NCI-H2081 treated with DMSO at 0.1 percent for 48 hours (cell line): ENCODE measurements at regions not wholly inside any gene's neighbourhood (a gene's known extent, or its start where the extent isn't known, plus 50 kb on each side); places are given as distances from the start of the nearest gene placed in this dataset.

Source experiments
- DNase-seq: peaks from one replicate; lab custom pipeline; 2025; lab: John Stamatoyannopoulos, UW

DNA sequence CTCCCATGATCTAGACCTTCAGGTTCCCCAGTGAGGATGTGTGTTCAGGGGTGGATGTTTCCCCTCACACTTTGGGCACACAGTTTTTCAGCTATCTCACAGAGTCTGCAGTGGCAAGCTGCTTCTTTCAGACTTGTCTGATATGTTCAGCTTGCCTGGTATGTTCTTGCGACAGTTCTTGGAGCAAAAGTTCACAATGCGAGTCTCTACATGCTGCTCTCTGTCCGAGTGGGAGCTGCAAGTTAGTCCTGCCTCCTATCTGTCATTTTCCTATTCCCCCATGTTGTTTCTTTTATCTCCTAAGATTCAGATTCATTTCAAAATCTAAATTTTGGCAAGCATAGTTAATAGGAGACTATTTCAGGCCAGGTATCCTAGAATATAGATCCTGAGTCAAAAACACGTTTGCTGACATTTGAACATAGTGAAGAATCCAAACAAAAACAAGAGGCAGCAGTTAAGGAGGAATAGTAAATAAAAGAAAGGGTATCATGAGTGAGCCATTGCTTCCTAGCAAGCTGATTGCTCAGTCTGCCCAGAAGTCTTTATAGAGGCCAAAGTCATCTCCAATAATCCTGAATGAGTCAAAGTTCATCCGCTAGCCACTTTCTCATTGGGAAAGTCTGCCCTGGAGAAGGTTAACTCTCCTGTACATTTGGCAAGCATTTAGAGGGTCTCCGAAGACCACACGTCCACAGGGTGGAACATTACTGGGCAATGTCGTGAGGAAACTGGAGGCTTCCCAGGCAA is 140.2 kb upstream of the MOCS1 start:
- no peak for DNase-seq

DNA sequence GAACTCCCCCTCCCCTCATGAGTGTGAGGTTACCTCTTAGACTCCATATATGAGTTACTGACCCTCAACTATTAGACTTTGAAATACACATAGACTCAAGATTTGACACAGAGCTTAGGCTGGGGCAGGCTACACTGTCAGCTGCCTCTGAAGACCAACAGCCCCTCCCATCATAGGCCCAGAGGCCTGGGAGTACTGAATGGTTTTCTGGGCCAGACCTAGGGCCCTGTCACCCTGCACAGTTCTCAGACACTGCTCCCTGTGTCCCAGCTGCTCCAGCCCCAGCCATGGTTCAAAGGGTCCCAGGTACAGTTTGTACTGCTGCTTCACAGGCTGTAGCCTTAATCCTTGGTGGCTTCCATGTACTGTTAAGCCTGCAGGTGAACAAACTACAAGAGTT is 132.1 kb upstream of the MOCS1 start:
- no peak for DNase-seq

DNA sequence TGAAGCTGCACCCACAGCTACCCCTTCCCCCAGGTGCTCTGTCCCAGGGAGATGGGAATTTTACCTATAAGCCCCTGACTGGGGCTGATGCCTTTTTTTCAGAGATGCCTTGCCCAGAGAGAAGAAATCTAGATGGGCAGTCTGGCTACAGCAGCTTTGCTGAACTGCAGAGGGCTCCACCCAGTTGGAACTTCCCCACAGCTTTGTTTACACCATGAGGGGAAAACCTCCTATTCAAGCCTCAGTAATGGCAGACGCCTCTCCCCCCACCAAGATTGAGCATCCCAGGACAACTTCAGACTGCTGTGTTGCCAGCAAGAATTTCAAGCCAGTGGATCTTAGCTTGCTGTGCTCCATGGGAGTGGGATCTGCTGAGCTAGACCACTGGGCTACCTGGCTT is 122.6 kb upstream of the MOCS1 start:
- DNase-seq, result no peak

DNA sequence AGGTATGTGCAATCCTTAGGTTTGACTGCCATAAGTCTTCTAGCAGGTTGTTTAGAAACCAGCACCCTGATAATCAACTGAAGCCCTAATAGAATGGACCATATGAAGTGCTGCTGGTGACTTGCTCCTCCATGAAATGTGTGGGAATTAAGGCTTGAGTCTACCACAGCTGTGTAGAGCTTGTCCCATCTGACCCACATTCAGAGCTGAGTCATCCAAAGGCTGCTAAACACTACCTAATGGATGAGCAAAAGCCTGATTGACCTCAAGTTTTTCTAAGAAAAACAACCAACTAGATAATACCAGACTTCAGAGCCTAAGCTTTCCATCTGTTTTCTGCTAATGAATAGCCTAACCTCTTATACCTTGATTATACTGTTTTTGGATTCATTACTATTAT is 120.3 kb upstream of the MOCS1 start:
- DNase-seq, result no peak

DNA sequence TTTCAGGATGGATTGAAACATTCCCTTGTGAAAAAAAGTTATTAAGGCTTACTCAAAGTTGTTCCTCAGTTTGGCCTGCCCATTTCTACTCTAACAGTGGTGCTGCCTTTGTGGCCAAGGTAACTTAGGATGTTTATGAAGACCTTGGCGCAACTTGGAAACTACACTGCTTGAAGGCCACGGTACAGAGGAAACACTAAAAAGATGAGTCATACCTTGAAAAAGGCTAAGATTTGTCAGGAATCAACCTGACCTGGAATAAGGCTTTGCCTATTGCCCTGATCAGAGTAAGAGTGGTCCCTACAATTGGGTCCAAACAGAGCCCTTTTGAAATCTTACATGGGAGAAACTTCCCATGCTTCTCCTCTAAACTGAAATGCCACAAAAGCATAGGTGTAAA is 119.9 kb upstream of the MOCS1 start:
- no peak for DNase-seq

DNA sequence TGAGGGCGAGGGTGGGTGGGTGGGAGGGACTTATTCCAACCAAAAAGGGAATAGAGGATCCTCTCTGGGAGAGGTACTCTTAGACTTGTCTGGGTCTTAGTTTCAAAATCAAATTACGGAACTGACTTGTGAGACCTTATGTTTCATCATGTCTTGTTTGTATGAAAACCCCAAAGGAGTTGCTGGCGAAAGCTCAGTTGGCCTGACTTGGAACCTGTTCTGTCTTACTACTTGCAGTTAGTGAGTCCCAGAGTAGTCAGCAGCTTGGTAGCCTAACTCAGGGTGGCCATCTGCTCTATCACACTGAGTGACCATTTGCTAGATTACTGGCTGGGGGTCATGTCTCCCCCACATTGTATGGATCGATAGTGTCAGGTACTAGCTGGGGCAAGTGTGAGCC is 114.9 kb upstream of the MOCS1 start:
- DNase-seq, result no peak

DNA sequence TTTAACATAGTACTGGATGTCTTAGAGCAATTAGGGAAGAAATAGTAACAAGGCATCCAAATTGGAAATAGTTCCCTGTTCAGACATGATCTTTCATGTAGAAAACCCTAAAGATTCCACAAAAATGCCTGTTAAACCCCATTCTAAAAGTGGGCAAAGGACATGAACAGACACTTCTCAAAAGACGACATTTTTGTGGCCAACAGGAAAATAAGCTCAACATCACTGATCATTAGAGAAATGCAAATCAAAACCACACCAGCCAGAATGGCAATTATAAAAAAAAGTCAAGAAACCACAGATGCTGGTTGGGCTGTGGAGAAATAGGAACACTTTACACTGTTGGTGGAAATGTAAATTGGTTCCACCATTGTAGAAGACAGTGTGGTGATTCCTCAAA is 109.9 kb upstream of the MOCS1 start:
- DNase-seq, result no peak

DNA sequence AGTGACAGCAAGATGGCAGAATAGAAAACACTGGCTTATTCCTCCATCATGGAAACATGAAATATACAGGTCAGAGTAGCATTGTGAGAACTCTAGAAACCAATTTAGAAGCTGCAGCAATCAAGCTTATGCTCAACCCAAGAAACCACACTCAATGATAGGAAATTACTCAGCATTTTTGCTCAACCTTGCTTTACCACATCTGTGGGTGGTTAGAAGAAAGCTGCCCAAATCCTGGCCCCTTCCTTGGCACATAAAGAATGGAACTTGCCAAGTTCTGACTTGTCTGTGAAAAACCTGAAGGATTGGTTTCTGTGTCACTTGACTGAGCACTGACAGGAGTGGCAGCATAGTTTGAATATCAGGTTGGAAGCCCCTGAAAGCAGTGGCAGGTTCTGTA is 108.0 kb upstream of the MOCS1 start:
- DNase-seq, result no peak

DNA sequence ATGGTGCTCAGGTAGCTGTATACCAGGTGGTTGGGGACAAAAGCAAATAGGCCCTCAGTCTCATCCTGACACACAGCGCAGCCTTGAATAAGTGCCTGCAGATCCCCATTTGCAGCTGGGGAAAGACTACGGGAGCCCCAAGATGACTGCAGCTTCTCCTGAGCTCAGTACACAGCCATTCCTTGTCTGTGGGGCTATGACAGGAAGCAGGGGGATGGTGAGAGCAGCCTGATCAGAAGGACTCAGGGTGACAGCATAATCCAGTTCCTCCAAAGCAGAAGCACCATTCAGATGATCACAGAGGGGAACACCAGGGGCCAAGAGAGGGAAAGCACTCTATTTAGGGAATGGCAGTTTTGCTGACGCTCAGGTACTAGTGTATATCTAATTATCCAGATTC is 104.8 kb upstream of the MOCS1 start:
- DNase-seq, result no peak

DNA sequence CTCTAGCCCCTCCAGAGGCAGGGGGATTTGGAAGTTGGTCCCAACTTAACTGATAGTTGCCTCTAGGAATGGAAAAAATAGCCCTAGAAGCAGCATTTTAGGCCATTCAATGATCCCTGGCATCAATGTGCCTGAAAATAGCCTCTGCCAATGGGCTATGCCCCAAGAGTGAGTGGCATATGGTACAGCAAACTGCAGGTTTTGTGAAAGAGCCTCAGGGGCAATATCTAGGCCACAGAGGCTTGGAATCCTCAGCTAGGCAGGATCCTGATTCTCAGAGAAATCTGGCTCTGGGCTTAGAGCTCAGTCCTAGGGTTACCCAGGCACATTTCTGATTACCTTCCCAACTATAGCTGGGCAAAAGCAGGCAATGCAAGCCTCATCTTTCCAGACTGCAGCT is 104.4 kb upstream of the MOCS1 start:
- DNase-seq, result no peak

DNA sequence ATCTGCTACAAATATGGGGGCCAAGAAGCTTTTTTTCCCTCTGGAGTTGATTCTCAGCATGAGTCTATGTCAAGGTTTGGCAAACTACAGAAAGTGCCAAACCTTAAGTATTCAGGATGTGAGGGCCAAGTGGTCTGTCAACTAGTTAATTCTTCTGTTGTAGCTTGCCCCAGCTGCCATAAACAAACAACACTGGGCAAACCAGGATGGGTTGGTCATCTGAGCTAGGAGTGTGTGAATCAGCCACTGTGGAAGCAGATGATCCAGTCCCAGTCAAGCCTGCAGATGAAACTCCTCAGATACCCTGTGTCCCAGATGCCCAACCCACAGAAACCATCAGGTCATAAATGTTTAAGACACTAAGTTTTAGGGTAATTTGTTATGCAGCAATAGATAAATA is 103.0 kb upstream of the MOCS1 start:
- DNase-seq, result no peak

DNA sequence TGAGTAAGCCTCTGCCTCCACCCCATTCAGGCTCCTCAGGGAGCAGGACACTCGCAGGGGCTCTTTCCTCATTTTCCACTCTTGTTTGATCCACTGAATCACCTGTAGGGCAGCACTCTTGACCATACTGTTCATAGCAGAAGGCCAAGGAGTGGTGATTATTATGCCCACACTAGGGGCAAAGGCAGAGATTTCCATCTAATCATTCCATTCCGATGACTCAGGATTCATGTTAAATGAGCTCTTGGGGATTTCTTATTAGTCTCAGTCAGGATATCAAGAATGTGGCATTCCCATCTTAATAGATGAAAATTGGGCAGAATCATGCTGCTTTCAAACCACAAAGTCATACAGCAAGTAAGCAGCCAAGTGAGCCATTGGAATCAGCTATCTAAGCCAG is 101.9 kb upstream of the MOCS1 start:
- no peak for DNase-seq

DNA sequence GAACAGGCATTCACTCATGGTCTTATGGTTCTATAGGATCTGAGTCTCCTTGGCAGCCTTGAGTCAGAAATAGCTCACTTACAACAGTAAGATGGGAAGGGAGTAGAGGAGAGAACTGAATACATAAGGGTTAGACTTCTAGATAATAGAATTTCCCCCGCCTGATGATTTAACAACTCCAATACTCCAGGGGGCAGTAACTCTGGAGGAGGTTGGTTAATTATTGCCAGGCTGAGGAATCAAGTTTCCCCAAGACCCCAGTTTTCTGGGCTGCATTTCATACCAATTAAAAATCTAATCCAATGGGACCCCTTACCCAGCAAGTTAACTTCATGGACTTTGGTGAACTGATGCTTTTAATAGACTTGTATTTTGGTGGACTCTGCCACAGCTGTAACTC is 94.2 kb upstream of the MOCS1 start:
- no peak for DNase-seq

DNA sequence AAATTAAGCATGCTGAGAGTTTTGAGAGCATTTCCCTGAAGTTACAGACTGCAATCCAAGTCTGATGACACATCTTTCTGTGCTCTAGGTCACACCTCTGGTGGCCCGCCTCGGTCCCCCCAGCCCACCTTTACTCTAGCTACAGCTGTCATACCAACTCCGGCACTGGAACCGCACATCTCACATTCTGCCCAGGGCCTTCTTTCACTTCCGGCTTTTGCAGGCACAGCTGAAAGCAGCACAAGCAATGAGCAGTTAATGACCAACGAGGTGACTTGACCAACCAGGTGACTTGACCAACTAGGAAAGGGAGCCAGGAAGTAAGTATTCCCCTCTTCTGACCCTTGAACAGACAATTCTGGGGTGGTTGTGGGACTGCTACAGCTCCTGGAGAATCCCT is 88.6 kb upstream of the MOCS1 start:
- DNase-seq, result no peak

DNA sequence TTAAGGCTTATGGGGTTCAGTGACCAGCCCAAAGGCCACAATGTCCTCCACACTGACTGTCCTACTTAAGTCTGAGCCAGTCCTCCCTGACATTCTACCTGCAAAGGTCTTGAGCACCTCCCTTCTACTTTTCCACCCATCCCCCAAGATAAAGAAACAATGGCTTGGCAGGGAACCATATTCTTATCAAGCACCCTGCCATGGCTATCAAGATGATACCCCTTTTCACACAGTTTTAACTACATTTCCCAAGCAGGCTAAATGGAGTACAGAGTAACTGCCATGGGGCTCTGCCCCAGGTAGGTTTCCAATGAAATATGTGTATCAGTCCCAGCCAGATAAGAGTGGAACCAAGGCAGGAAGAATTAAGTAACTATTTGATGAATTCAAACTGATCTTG is 85.9 kb upstream of the MOCS1 start:
- no peak for DNase-seq

DNA sequence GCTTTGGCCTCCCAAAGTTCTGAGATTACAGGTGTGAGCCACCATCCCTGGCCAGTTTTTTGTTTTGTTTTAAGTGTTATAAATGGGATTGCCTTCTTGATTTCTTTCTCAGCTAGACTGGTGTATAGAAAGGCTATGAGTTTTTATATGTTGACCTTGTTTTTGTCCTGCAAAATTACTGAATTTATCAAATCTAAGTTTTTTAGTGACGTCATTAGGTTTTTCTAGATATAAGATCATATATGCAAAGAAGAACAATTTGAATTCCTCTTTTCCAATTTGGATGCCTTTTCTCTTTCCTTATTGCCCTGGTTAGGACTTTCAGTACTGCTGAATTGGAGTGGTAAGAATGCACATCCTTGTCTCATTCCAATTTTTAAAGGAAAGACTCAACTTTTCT is 81.3 kb upstream of the MOCS1 start:
- DNase-seq, result no peak

DNA sequence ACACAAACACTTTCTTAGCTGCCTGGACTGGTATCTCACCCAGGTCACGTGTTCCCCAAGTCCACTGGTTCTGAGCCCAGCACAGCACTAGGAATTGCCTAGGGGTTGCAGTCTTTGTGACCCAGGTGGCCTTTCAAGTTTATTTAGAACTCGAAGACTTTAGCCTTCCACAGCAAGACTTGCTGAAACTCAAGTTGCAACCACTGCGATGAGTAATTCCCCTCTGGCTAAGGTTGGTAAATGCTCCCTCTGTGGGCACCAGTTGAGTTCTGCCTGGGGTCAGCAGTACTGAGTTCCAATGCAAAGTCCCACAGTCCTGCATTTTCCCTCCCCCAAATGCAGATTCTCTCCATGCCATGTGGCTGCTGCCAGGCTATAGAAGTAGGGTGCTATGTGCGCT is 77.6 kb upstream of the MOCS1 start:
- DNase-seq, result no peak

DNA sequence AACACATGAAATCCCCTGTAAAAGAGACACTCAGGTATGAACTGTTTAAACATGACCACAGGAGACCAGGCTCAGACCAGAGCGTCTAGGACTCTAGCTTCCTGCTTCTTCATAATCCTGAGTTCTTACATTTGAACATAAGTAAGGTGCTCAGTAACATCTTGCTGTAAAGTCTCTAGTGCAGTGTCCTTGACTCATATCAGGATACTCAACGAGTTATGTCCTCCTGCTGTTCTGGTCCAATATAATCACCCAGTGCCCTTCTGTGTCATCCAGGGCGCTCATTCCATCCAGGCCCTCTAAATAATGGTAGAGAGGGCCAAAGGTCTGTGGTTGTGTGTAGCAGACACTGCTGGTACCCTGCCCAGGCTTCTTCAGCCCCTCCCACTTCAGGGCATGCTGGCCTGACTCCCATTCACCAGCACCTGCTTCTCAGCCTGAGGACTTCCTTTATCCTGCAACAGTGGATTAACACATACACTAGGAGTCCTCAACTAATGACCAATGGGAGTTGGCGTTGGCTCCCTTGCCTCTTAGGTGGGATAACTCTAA is 66.8 kb upstream of the MOCS1 start:
- no peak for DNase-seq

DNA sequence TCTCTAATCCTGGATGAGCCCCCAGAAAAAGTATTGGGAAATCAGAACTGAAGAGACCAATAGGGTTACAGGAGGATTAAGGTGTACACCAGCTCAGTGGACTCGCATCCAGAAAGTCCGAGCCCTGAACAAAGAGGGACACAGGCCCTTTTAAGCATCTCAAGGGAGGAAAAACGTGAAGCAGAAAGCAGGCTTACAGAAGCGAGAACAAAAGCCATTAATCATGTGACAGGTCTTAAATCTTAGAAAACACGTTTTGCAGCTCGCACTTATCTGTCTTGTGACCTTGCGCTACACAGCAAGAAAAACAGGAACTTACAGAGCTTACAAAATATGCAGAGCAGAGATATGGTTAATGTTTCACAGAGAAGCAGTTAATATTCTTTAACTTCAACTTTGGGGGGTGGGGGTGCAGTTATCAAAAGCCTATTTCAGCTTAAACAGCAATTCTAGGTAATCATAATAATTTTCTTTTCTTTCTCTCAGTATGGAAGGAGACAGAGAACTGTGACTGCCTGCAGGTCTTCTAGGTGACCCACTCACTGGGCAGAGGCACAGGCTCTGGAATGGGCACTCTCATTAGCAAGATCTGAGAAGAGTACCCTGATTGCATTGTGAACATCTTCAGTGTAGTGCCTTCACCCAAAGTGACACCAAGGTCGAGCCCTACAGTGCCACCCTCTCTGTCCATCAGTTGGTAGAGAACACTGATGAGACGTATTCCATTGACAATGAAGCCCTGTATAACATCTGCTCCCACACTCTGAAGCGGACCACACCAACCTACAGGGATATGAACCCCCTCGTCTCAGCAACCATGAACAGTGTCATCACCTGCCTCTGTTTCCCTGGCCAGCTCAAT is 65.0 kb upstream of the MOCS1 start:
- no peak for DNase-seq

DNA sequence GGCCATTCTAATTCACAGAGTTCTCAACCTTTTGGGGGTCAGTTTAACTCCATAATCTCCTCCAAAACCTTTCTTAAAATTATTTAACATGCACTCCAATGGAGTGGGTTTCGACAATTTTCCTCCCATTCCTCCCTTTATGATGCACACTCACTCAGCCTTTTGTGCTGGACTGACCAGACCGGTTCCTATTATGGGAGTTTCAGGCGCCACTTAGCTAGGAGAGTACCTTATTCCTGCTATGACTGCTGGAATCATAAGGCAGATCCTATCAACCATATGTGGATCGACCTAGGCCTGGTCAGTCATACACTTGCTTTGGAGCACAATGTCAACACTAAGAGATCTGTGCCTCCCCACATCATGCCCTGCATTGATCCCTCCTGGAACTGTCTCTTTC is 63.9 kb upstream of the MOCS1 start:
- DNase-seq, result no peak

DNA sequence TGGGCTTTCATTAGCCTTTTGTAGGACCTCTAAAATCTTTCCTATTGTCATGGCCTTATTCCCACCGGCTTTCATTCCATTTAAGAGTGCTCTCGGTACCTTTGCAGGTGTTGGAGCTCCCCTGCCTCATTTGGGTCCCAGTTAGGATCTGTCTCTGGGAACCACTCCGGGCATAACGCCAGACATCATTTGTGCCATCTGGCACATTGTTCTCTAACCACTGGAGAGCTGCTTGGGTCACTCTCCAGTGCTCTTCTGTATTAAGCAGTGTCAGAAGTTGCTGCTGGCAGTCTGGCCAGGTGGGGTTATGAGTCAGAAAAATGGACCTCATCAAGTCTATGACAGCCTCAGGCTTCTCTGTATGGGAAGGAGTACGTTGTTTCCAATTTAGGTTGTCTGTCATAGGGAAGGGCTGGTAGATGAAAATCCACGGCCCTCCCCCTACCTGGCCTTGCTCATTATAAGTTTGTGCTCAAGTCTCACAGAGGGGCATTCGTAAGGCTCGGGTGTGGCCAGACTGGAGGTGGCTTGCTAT is 62.9 kb upstream of the MOCS1 start:
- DNase-seq, result no peak

DNA sequence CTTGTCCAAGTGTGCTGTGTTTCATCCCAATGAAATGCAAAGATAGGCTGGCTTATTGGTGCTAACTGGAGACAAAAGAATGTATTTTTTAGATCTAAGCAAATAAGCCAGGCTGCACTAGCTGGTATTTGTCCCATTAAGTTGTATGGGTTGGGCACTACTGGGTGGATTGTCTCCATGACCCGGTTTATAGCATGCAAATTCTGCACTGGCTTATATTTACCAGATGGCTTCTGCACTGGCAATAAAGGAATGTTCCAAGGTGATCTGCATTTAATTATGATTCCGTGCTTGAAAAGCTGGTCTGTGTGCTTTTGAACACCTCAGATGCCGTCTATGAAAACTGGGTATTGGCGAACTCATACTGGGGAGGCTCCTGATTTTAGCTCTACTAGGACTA is 61.4 kb upstream of the MOCS1 start:
- DNase-seq, result no peak
